Omental fat pad (tissue), 3 donors: ENCODE measurements at regions not wholly inside any gene's neighbourhood (a gene's known extent, or its start where the extent isn't known, plus 50 kb on each side); places are given as distances from the start of the nearest gene placed in this dataset.
"Not testable (repeated sequence)": the region's sequence is repeated elsewhere in the genome, so short reads cannot be mapped to it uniquely, and the experiment has no call there.

ENCODE experiments used
- ATAC-seq: fragments of 150-250 bp; one replicate; pipeline ENCODE4 v1.9.1; 2016; ENCODE audit warnings: mild to moderate bottlenecking, moderate library complexity; ENCODE audit not compliant: low FRiP score
- DNase-seq: peaks from one replicate; pipeline ENCODE4 v3.0.0-alpha.2; 2019; ENCODE audit warnings: low spot score
- TF ChIP-seq, protein P1 (sequence below), 3 donors: fragments of 450-650 bp; IDR thresholded peaks; one replicate each; pipeline ENCODE4 v1.5.1; 2016 to 2017; ENCODE audit warnings: antibody characterized with exemption in 3 of 3, mild to moderate bottlenecking in 3 of 3, moderate library complexity in 2 of 3

DNA sequence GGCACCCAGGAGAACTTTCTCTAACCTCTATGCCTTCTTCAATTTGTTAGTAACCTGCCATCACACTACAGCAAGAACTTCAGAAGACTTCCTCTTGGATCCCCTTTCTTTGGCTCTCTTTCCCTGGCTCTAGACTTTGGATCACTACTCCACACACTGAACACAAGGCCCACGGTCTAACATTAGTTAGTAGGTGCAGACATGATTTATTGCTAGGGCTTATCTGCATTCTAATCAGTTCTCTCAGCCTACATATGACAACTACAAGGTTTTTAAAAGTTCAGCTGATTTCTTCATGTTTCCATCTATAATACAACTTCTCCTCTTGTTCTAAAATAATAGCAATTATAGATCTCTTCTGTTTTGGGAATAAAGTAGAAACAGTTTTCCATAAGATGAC, 209.1 kb upstream of the ANXA10 start:
- DNase-seq, result no peak
- TF ChIP-seq, protein P1, sequence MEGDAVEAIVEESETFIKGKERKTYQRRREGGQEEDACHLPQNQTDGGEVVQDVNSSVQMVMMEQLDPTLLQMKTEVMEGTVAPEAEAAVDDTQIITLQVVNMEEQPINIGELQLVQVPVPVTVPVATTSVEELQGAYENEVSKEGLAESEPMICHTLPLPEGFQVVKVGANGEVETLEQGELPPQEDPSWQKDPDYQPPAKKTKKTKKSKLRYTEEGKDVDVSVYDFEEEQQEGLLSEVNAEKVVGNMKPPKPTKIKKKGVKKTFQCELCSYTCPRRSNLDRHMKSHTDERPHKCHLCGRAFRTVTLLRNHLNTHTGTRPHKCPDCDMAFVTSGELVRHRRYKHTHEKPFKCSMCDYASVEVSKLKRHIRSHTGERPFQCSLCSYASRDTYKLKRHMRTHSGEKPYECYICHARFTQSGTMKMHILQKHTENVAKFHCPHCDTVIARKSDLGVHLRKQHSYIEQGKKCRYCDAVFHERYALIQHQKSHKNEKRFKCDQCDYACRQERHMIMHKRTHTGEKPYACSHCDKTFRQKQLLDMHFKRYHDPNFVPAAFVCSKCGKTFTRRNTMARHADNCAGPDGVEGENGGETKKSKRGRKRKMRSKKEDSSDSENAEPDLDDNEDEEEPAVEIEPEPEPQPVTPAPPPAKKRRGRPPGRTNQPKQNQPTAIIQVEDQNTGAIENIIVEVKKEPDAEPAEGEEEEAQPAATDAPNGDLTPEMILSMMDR (IDR thresholded peaks at IDR 0.05), result no peak
- no peak for ATAC-seq

GRCh38 chr4:167885071-167885470, 207.3 kb upstream of the ANXA10 start:
- ATAC-seq (no peak), DNase-seq (no peak)
- TF ChIP-seq, protein P1 (IDR thresholded peaks at IDR 0.05), result no peak

GRCh38 chr4:167885872-167886271, 206.5 kb upstream of the ANXA10 start:
- TF ChIP-seq, protein P1 (IDR thresholded peaks at IDR 0.05), result no peak
- DNase-seq (no peak), ATAC-seq (no peak)

- DNase-seq (no peak), ATAC-seq (no peak)
- TF ChIP-seq, protein P1 (IDR thresholded peaks at IDR 0.05), result no peak
These were observed 204.6 kb upstream of the ANXA10 start for GRCh38 chr4:167887726-167888125.

GRCh38 chr4:167890226-167890625, 202.1 kb upstream of the ANXA10 start:
- DNase-seq (no peak), ATAC-seq (no peak)
- TF ChIP-seq, protein P1 (IDR thresholded peaks at IDR 0.05), result no peak

GRCh38 chr4:167893531-167893930, 198.8 kb upstream of the ANXA10 start:
- no peak for ATAC-seq
- DNase-seq, result no peak
- TF ChIP-seq, protein P1 (IDR thresholded peaks at IDR 0.05), result no peak

DNA sequence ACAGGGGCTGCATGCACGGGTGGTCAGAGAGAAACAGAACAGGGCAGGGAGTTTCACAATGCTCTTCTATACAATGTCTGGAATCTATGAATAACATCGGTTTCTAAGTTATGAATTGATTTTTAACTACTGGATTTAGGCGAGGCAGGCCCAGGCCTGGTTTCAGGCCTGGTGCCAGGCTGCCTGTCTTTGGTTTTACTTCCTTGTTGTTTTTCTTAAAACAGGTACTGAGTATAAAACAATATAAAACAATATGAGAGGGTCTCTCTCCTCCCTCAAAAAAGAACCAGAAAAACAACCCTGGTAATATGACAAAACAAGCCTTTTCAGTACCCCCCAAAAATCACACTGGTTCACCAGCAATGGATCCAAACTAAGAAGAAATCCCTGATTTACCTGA, 196.1 kb upstream of the ANXA10 start:
- not testable (repeated sequence) for ATAC-seq, DNase-seq

- ATAC-seq (no peak), DNase-seq (no peak)
- TF ChIP-seq, protein P1 (IDR thresholded peaks at IDR 0.05), result no peak
These were observed 195.2 kb upstream of the ANXA10 start for GRCh38 chr4:167897116-167897515.
